Adrenal gland (tissue), 5 donors: ENCODE measurements at regions not wholly inside any gene's neighbourhood (a gene's known extent, or its start where the extent isn't known, plus 50 kb on each side); places are given as distances from the start of the nearest gene placed in this dataset.

Source experiments
- CTCF ChIP-seq, 6 experiments: fragments of 450-650 bp in 4 of 6; fragments of 200-600 bp in 2 of 6; sonication (generic) in 1 of 6; IDR thresholded peaks; 1 replicate in 5 of 6; 2 replicates in 1 of 6; pipeline versions ENCODE4 v1.5.1 to v1.8.0; 2016 to 2021; ENCODE audit warnings: antibody characterized with exemption in 6 of 6, mild to moderate bottlenecking in 2 of 6, moderate library complexity in 1 of 6
- POLR2A ChIP-seq, 2 donors: fragments of 450-650 bp; IDR thresholded peaks; one replicate each; pipeline ENCODE4 v1.6.1; 2017; ENCODE audit warnings: antibody characterized with exemption in 2 of 2, mild to moderate bottlenecking in 2 of 2, moderate library complexity in 1 of 2
- donor health status: DM: no; HTN: no; CAD: no.

GRCh38 chr2:107737756-107738155 is 88.9 kb upstream of the RGPD4 start:
- TF ChIP-seq CTCF (IDR thresholded peaks at IDR 0.05) = no peak
- TF ChIP-seq POLR2A (IDR thresholded peaks at IDR 0.05) = no peak
